MCF 10A (cell line): ENCODE measurements at regions not wholly inside any gene's neighbourhood (a gene's known extent, or its start where the extent isn't known, plus 50 kb on each side); places are given as distances from the start of the nearest gene placed in this dataset.
"Not testable (repeated sequence)": the region's sequence is repeated elsewhere in the genome, so short reads cannot be mapped to it uniquely, and the experiment has no call there.

Source experiments
- BruUV-seq: library from RNA; stranded (reverse); fragments of 400-500 nt; replicated peaks from 2 replicates; lab custom pipeline; 2021; lab: Mats Ljungman, UMichigan
- CTCF ChIA-PET: fragments of 300-600 bp; sonication (Branson Sonifier 250); formaldehyde crosslinking; extraction: SDS; loops from one replicate; lab custom pipeline; 2021; ENCODE audit warnings: antibody characterized with exemption, inconsistent platforms; lab: Yijun Ruan, JAX
- POLR2A ChIA-PET: fragments of 300-600, 350-650 bp; sonication (Branson Sonifier 250); formaldehyde crosslinking; extraction: SDS; loops from one replicate; lab custom pipeline; 2020; ENCODE audit warnings: antibody characterized with exemption, inconsistent platforms; lab: Yijun Ruan, JAX
- DNase-seq: peaks from one replicate; pipeline ENCODE4 v3.0.0-alpha.2; 2018; ENCODE audit not compliant: unreplicated experiment
- H3K27ac Mint-ChIP-seq: one replicate; pipeline ENCODE4 v1.8.0; 2022; ENCODE audit warnings: mild to moderate bottlenecking, low read depth, mixed read lengths; ENCODE audit not compliant: unreplicated experiment
- H3K27me3 Mint-ChIP-seq: one replicate; pipeline ENCODE4 v1.8.0; 2022; ENCODE audit warnings: mixed read lengths; ENCODE audit not compliant: insufficient read depth, unreplicated experiment
- H3K36me3 Mint-ChIP-seq: one replicate; pipeline ENCODE4 v1.8.0; 2022; ENCODE audit warnings: mild to moderate bottlenecking, moderate library complexity, mixed read lengths; ENCODE audit not compliant: insufficient read depth, unreplicated experiment
- H3K4me1 Mint-ChIP-seq: one replicate; pipeline ENCODE4 v1.8.0; 2022; ENCODE audit warnings: mixed read lengths; ENCODE audit not compliant: insufficient read depth, unreplicated experiment
- H3K4me3 Mint-ChIP-seq: one replicate; pipeline ENCODE4 v1.8.0; 2022; ENCODE audit warnings: mild to moderate bottlenecking, moderate library complexity, mixed read lengths; ENCODE audit not compliant: unreplicated experiment
- H3K9me3 Mint-ChIP-seq: one replicate; pipeline ENCODE4 v1.8.0; 2022; ENCODE audit warnings: mixed read lengths; ENCODE audit not compliant: unreplicated experiment
- intact Hi-C: fragments of 100-400 bp; cut with micrococcal nuclease; formaldehyde crosslinking; loops from 2 replicates; pipeline ENCODE4 v1.14.1; 2022
- TF ChIP-seq, protein P1 (sequence below): fragments of 200-600 bp; IDR thresholded peaks from one replicate; pipeline ENCODE4 v1.8.0; 2022; ENCODE audit warnings: antibody characterized with exemption, mild to moderate bottlenecking; ENCODE audit not compliant: unreplicated experiment

DNA sequence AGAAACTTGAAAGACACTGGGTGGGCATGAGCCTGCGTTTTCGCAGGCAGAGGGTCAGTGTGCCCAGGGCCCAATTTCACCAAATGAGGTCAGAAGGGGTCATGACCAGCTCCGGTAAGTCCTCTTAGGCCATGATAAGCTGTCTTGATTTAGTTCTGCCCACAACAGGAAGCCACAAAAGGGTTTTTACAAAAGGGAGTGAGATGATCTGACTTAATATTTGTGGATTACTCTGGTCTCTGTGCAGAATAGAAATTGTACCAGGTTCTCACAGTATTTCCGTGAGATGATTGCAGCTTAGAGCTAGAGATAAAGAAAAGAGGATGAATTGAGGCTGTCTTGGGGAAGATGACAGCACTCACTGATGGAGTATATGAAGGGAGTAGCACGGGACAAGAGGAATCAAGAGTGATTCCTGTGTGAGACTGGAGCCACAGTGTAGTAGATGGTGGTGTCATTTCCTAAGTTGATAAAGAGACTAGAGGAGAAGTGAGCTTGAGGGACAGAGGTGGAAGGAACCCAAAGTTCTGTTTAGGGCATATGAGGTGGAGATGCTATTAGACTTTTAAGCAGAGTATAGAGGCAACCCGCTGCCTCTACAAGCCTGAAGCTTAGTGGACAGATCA is 288.3 kb upstream of the AMIGO2 start:
- TF ChIP-seq, protein P1, sequence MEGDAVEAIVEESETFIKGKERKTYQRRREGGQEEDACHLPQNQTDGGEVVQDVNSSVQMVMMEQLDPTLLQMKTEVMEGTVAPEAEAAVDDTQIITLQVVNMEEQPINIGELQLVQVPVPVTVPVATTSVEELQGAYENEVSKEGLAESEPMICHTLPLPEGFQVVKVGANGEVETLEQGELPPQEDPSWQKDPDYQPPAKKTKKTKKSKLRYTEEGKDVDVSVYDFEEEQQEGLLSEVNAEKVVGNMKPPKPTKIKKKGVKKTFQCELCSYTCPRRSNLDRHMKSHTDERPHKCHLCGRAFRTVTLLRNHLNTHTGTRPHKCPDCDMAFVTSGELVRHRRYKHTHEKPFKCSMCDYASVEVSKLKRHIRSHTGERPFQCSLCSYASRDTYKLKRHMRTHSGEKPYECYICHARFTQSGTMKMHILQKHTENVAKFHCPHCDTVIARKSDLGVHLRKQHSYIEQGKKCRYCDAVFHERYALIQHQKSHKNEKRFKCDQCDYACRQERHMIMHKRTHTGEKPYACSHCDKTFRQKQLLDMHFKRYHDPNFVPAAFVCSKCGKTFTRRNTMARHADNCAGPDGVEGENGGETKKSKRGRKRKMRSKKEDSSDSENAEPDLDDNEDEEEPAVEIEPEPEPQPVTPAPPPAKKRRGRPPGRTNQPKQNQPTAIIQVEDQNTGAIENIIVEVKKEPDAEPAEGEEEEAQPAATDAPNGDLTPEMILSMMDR = no peak
- no TSS peak for BruUV-seq
- DNase-seq = no peak
- Mint-ChIP-seq H3K4me3 (no peak overlapping the region), H3K27ac (no peak overlapping the region), H3K36me3 (no peaks in the 10 kb centered on the region), H3K4me1 (no peaks in the 10 kb centered on the region), H3K27me3 (no peaks in the 10 kb centered on the region), H3K9me3 (no peaks in the 10 kb centered on the region)
- intact Hi-C loops = no loop called here
- ChIA-PET CTCF (interaction anchor here (0.5 to 1.9 kb wide), 4 partner anchors 11 to 281 kb away, joined by 3 to 6 read pairs (median 4); no protein-coding TSS in a partner anchor), POLR2A (no interaction called here)

DNA sequence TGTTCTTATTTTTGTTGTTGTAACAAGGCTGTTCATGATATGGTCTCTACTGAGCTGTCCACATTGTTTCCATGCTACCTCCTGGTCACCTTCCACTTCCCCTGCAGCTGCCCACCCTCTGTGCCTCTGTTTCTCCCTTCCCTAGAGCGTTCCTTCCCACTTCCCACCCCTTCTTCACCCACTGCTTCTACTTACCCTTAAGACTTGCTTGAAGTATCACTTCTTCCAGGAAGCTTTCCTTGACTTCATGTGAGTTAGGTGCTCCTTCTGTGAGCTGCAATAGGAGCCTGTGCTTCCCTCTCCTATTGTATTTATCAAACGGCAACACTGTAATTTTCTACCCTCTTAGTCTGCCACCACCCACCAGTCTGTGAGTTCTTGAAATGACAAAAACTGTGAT is 286.8 kb upstream of the AMIGO2 start:
- Mint-ChIP-seq H3K27ac (no peak overlapping the region), H3K4me3 (no peak overlapping the region)
- POLR2A ChIA-PET = no interaction called here

GRCh38 chr12:47366157-47366556 is 286.4 kb upstream of the AMIGO2 start:
- H3K4me1 Mint-ChIP-seq = peaks cover 1% of the 10 kb centered on the region
- no peak for DNase-seq
- no TSS peak for BruUV-seq
- H3K4me3 Mint-ChIP-seq = no peak overlapping the region
- ChIA-PET POLR2A (no interaction called here), CTCF (no interaction called here)
- no peaks in the 10 kb centered on the region for H3K27me3 Mint-ChIP-seq
- no peaks in the 10 kb centered on the region for H3K36me3 Mint-ChIP-seq
- H3K27ac Mint-ChIP-seq = no peak overlapping the region
- intact Hi-C loops = no loop called here
- no peaks in the 10 kb centered on the region for H3K9me3 Mint-ChIP-seq
- TF ChIP-seq, protein P1 = no peak

More for the DNA sequence above, 286.8 kb upstream of the AMIGO2 start:
- CTCF ChIA-PET = interaction anchor here (0.5 to 0.8 kb wide), 2 partner anchors 59 to 338 kb away, joined by 3 read pairs; no protein-coding TSS in a partner anchor
- intact Hi-C loops = no loop called here
- no peaks in the 10 kb centered on the region for H3K27me3 Mint-ChIP-seq
- TF ChIP-seq, protein P1 = no peak
- no peaks in the 10 kb centered on the region for H3K36me3 Mint-ChIP-seq
- H3K9me3 Mint-ChIP-seq = no peaks in the 10 kb centered on the region
- no peaks in the 10 kb centered on the region for H3K4me1 Mint-ChIP-seq
- DNase-seq = no peak
- BruUV-seq = no TSS peak

- H3K4me3 Mint-ChIP-seq, H3K9me3 Mint-ChIP-seq, H3K4me1 Mint-ChIP-seq, DNase-seq, H3K27ac Mint-ChIP-seq, BruUV-seq, H3K27me3 Mint-ChIP-seq, intact Hi-C loops, POLR2A ChIA-PET, CTCF ChIA-PET, H3K36me3 Mint-ChIP-seq: not testable (repeated sequence)
Measured at GRCh38 chr12:47365443-47366076, 285.8 kb upstream of the AMIGO2 start.
